ENCODE measurements at regions not wholly inside any gene's neighbourhood (a gene's known extent, or its start where the extent isn't known, plus 50 kb on each side); places are given as distances from the start of the nearest gene placed in this dataset.

DNA sequence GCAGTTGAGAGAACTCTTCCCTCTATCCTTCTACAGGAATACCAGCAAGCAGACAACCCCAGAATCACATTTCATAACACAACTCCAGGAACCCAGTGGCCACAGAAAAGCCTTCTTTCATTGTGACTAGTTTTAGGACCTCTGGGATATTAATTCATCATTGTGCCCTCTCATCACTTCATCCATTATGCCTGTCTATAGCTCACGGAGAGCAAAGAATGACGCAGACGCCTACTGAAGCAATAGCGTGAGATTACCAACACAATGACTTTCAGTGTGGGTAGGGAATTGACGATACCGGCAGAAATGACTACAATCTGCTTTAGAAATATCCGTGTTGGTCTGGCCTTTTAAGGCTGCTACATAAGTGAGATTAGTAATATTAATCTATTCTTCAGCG is 158.1 kb upstream of the FOXG1 start:
- no peak overlapping the region for H3K27ac ChIP-seq

DNA sequence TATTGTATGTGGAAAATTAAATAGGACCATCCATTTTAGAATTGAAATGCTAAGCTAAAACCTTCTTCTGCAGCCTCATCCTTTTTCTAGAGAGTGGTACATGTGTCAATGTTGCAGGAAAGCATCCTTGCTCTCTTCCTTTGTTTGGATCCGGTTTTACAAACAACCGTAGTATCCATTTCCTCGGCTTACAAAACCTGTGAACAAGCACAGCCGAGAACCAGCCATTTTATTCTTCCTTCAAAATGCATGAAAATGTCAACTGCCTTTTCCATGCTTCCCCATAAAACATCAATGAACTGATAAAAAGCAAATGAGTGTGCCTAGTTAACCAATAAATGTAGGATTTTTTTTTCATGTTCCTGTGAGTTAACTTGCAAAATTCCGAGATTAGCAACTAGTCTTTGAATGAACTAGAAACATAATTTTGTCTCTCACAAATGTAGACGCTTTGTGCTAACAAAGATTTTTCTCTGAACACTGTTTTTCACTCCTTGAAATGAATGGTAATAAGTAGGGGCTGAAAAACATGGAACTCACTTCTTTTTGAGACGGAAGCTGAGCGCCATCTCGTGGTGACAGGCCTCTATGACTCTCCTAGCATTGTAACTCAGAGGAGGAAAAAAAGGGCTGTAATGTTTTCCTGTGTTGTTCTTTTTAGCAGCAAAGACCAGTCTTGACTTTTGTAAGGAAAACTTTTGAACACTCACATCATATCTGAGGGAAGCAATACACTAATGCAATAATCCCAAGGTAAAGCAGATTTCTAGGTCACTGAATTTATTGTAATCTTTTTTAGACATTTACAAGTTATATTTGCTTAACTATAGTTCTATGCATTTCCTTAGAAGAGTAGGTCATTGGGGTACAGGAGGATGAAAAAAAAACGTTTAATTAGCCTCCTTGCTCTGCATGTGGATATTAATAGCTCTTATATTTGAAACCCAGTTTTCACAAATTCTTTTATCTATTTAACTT is 157.4 kb upstream of the FOXG1 start:
- Histone ChIP-seq H3K9me3 (no peaks in the 10 kb centered on the region), H3K27ac (no peak overlapping the region), H3K4me1 (no peaks in the 10 kb centered on the region), H3K36me3 (no peaks in the 10 kb centered on the region), H3K4me3 (no peak overlapping the region), H3K27me3 (no peaks in the 10 kb centered on the region)
- no peak for ATAC-seq
- TF ChIP-seq EP300 (IDR thresholded peaks at IDR 0.05), result no peak
- TF ChIP-seq, protein P1, sequence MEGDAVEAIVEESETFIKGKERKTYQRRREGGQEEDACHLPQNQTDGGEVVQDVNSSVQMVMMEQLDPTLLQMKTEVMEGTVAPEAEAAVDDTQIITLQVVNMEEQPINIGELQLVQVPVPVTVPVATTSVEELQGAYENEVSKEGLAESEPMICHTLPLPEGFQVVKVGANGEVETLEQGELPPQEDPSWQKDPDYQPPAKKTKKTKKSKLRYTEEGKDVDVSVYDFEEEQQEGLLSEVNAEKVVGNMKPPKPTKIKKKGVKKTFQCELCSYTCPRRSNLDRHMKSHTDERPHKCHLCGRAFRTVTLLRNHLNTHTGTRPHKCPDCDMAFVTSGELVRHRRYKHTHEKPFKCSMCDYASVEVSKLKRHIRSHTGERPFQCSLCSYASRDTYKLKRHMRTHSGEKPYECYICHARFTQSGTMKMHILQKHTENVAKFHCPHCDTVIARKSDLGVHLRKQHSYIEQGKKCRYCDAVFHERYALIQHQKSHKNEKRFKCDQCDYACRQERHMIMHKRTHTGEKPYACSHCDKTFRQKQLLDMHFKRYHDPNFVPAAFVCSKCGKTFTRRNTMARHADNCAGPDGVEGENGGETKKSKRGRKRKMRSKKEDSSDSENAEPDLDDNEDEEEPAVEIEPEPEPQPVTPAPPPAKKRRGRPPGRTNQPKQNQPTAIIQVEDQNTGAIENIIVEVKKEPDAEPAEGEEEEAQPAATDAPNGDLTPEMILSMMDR (IDR thresholded peaks at IDR 0.05), result peak in 2 of 4 experiments; percentile 11 to 46
- WGBS, 2 donors (ENCODE audit: low coverage in 1 of 2), result 4 to 32% methylated on average over 6 to 10 of the region's 10 CpGs

More for the DNA sequence above, 158.1 kb upstream of the FOXG1 start:
- 62 to 83% methylated on average over 8 of the region's 8 CpGs for WGBS, 2 donors (ENCODE audit: low coverage in 1 of 2)
- TF ChIP-seq, protein P1 (IDR thresholded peaks at IDR 0.05), result no peak
- TF ChIP-seq POLR2A (IDR thresholded peaks at IDR 0.05) (no peak), EP300 (IDR thresholded peaks at IDR 0.05) (no peak), POLR2AphosphoS5 (IDR thresholded peaks at IDR 0.05) (no peak)
- no peak overlapping the region for H3K4me3 ChIP-seq
- no peaks in the 10 kb centered on the region for H3K27me3 ChIP-seq
- no peaks in the 10 kb centered on the region for H3K4me1 ChIP-seq
- no peaks in the 10 kb centered on the region for H3K36me3 ChIP-seq
- no peaks in the 10 kb centered on the region for H3K9me3 ChIP-seq
- no peak for ATAC-seq

DNA sequence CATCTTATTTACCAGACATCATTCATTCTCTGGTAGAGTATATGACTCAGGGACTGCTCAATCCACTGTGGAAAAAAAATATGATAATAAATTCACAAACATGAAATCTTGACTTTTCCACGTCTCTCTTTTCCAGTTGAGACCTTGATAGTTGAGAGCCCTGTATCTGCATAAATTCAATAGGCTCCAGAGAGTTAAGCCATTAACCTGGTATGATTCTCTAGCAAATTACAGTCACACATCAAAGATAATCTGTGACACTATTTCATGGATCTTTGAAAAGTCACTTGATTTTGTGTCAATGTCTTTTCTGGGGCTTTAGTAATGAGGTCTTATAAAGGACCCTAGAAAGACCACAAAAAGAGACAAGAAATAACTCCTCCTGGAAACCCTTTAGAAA is 154.2 kb upstream of the FOXG1 start:
- WGBS, 2 donors (ENCODE audit: low coverage in 1 of 2), result 30 to 44% methylated on average over 1 of the region's 1 CpG
- Histone ChIP-seq H3K36me3 (no peaks in the 10 kb centered on the region), H3K4me1 (no peaks in the 10 kb centered on the region), H3K27me3 (no peaks in the 10 kb centered on the region), H3K4me3 (no peak overlapping the region), H3K9me3 (no peaks in the 10 kb centered on the region), H3K27ac (no peak overlapping the region)
- TF ChIP-seq POLR2AphosphoS5 (IDR thresholded peaks at IDR 0.05) (no peak), EP300 (IDR thresholded peaks at IDR 0.05) (no peak), POLR2A (IDR thresholded peaks at IDR 0.05) (no peak)
- TF ChIP-seq, protein P1 (IDR thresholded peaks at IDR 0.05), result no peak
- no peak for ATAC-seq

DNA sequence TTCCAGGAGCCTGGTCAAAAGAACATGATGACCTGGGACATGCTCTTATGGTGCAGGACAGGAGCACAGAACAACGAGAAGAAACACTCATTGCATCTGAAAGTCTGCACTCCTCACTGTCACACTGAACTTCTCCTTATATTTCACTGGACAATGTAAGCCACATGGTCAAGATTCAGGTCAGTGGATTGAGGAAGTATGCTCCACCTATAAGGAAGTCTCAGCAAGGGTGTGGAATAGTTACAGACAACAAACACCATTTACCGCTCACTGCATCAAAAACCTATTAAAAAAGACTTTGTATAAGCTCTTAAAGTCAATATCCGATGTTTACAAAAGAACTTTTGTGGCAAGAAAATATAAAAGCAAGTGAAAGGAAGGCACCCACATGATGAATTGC is 153.1 kb upstream of the FOXG1 start:
- H3K9me3 ChIP-seq, result no peaks in the 10 kb centered on the region
- no peak for TF ChIP-seq POLR2A (IDR thresholded peaks at IDR 0.05)
- TF ChIP-seq, protein P1 (IDR thresholded peaks at IDR 0.05), result no peak
- TF ChIP-seq POLR2AphosphoS5 (IDR thresholded peaks at IDR 0.05), result no peak
- no peak for TF ChIP-seq EP300 (IDR thresholded peaks at IDR 0.05)
- no peaks in the 10 kb centered on the region for H3K36me3 ChIP-seq
- no peak overlapping the region for H3K4me3 ChIP-seq
- no peak for ATAC-seq
- H3K4me1 ChIP-seq, result no peaks in the 10 kb centered on the region
- H3K27ac ChIP-seq, result no peak overlapping the region
- H3K27me3 ChIP-seq, result no peaks in the 10 kb centered on the region
- WGBS, 2 donors (ENCODE audit: low coverage in 1 of 2), result 78 to 80% methylated on average over 2 to 3 of the region's 3 CpGs

DNA sequence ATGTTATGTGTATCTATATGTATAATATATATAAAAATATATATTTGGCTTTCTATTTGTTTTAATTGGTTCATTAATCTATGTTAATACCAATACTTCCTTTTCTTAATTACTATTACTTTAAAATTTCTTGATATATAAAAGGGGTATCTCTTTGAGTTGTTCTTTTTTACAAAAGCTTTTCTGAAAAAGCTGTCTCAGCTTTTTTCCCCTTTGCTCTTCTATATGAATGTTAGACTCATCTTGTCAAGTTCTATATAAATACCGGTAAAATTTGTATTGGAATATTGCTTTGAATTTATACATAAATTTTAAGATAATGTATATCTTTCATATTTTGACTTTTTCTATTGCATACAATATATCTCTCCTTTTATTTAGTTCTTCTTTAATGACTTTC is 139.8 kb upstream of the FOXG1 start:
- WGBS, 2 donors (ENCODE audit: low coverage in 1 of 2), result 65 to 88% methylated on average over 1 of the region's 1 CpG
- H3K27ac ChIP-seq, result no peak overlapping the region
- no peak for TF ChIP-seq POLR2A (IDR thresholded peaks at IDR 0.05)
- TF ChIP-seq EP300 (IDR thresholded peaks at IDR 0.05), result no peak
- no peak for TF ChIP-seq POLR2AphosphoS5 (IDR thresholded peaks at IDR 0.05)
- TF ChIP-seq, protein P1 (IDR thresholded peaks at IDR 0.05), result no peak
- ATAC-seq, result no peak
- H3K4me3 ChIP-seq, result no peak overlapping the region
- no peaks in the 10 kb centered on the region for H3K4me1 ChIP-seq
- no peaks in the 10 kb centered on the region for H3K36me3 ChIP-seq
- peaks cover 0 to 8% (median 0%) of the 10 kb centered on the region in 3 donors for H3K9me3 ChIP-seq
- H3K27me3 ChIP-seq, result no peaks in the 10 kb centered on the region

All from gastroesophageal sphincter (tissue), 4 donors.